ENCODE measurements at regions not wholly inside any gene's neighbourhood (a gene's known extent, or its start where the extent isn't known, plus 50 kb on each side); places are given as distances from the start of the nearest gene placed in this dataset.
A peak's percentile ranks its signal among the peaks of the same experiment; 100 is the strongest.

DNA sequence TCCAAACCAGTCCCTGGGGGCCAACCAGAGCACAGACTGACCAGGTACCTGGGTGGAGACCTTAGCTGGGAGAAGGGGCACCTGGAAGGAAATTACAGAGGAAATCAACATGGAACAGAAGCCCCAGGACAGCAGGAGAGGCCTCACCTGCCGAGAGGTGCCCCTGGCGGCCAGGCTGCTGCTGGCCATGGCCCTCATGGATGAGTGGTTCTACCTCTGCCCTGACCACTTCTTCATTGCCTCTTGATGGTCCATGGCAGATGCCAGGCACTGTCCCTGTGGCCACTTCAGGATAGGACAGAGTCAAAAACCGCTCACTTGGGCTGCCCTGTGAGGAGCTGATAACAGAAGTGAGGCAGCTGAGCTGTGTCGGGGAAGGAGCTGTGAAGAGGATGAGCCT is 73.1 kb upstream of the GNG2 start:
- no peak overlapping the region for H2AFZ ChIP-seq (ENCODE audit: insufficient read depth, low read depth, low read length, poor library complexity, severe bottlenecking)
- H3K27ac Mint-ChIP-seq, result peak overlapping the region in 3 of 7 donors; percentile 28 to 62 (median 50)
- TF ChIP-seq, protein P1, sequence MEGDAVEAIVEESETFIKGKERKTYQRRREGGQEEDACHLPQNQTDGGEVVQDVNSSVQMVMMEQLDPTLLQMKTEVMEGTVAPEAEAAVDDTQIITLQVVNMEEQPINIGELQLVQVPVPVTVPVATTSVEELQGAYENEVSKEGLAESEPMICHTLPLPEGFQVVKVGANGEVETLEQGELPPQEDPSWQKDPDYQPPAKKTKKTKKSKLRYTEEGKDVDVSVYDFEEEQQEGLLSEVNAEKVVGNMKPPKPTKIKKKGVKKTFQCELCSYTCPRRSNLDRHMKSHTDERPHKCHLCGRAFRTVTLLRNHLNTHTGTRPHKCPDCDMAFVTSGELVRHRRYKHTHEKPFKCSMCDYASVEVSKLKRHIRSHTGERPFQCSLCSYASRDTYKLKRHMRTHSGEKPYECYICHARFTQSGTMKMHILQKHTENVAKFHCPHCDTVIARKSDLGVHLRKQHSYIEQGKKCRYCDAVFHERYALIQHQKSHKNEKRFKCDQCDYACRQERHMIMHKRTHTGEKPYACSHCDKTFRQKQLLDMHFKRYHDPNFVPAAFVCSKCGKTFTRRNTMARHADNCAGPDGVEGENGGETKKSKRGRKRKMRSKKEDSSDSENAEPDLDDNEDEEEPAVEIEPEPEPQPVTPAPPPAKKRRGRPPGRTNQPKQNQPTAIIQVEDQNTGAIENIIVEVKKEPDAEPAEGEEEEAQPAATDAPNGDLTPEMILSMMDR (IDR thresholded peaks at IDR 0.05), result no peak
- no peak overlapping the region for H3K4me3 Mint-ChIP-seq
- H3K9me3 ChIP-seq (replicated peaks in 1 of 2; ENCODE audit: control insufficient read depth in 1 of 2, insufficient read depth in 1 of 2, low read length in 2 of 2), result peaks cover 20 to 23% of the 10 kb centered on the region in 2 donors
- intact Hi-C loops (cut with micrococcal nuclease), result loop anchor here (5.0 to 10.0 kb wide), 3 partner anchors 60 to 187 kb away; no protein-coding TSS in a partner anchor
- H3K36me3 Mint-ChIP-seq, result peaks cover 0 to 14% of the 10 kb centered on the region in 2 donors
- H3K79me2 ChIP-seq (ENCODE audit: insufficient read depth, low read length), result no peaks in the 10 kb centered on the region
- DNase-seq, result no peak
- peaks cover 32% of the 10 kb centered on the region for H3K4me1 Mint-ChIP-seq
- H3K9me3 Mint-ChIP-seq, result peaks cover 19 to 33% (median 27%) of the 10 kb centered on the region in 7 donors
- H3K27ac ChIP-seq (ENCODE audit: low read depth in 1 of 2, low read length in 2 of 2), result no peak overlapping the region
- no peaks in the 10 kb centered on the region for H4K20me1 ChIP-seq (ENCODE audit: insufficient read depth, low read length)
- WGBS (ENCODE audit: insufficient coverage), result 100% methylated on average over 4 of the region's 4 CpGs
- no peak overlapping the region for H3K4me3 ChIP-seq (replicated peaks in 1 of 3; ENCODE audit: low read depth in 2 of 3, low read length in 3 of 3)
- no peaks in the 10 kb centered on the region for H3K27me3 ChIP-seq (ENCODE audit: control insufficient read depth in 2 of 2, insufficient read depth in 2 of 2, low read length in 2 of 2)
- no peak overlapping the region for H3K4me2 ChIP-seq (replicated peaks; ENCODE audit: extremely low read depth, low read length, poor library complexity, severe bottlenecking)
- H3K9ac ChIP-seq (ENCODE audit: insufficient read depth, low read length, poor library complexity, severe bottlenecking), result no peak overlapping the region
- H3K27me3 Mint-ChIP-seq (ENCODE audit: low read depth in 3 of 3), result peaks cover 2 to 15% (median 6%) of the 10 kb centered on the region in 3 donors
- H3K36me3 ChIP-seq (replicated peaks in 1 of 2; ENCODE audit: control insufficient read depth in 1 of 2, insufficient read depth in 2 of 2, low read length in 2 of 2), result no peaks in the 10 kb centered on the region
- H3K4me1 ChIP-seq (ENCODE audit: control insufficient read depth in 1 of 2, insufficient read depth in 2 of 2, low read length in 2 of 2), result peaks cover 24 to 40% of the 10 kb centered on the region in 2 donors

DNA sequence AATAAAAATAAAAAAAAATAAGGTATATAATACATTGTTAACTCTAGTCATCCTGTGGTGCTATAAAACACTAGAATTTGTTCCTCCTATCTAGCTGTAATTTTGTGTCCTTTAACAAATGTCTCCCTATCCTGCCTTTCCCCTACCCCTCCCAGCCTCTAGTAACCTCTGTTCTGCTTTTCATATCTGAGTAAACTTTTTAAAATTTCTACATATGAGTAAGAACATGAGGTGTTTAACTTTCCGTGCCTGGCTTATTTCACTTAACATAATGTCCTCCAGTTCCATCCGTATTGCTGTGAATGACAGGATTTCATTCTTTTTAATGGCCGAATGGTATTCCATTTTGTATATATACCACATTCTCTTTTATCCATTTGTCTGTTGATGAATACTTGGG is 71.3 kb upstream of the GNG2 start:
- TF ChIP-seq, protein P1 (IDR thresholded peaks at IDR 0.05), result no peak
- Histone ChIP-seq H3K9ac (ENCODE audit: insufficient read depth, low read length, poor library complexity, severe bottlenecking) (no peak overlapping the region), H3K4me2 (replicated peaks; ENCODE audit: extremely low read depth, low read length, poor library complexity, severe bottlenecking) (peak overlapping the region; percentile 52), H3K79me2 (ENCODE audit: insufficient read depth, low read length) (no peaks in the 10 kb centered on the region), H4K20me1 (ENCODE audit: insufficient read depth, low read length) (no peaks in the 10 kb centered on the region), H3K4me1 (ENCODE audit: control insufficient read depth in 1 of 2, insufficient read depth in 2 of 2, low read length in 2 of 2) (peaks cover 17 to 30% of the 10 kb centered on the region in 2 donors), H3K27me3 (ENCODE audit: control insufficient read depth in 2 of 2, insufficient read depth in 2 of 2, low read length in 2 of 2) (no peaks in the 10 kb centered on the region), H3K27ac (ENCODE audit: low read depth in 1 of 2, low read length in 2 of 2) (peak overlapping the region; percentile 30 to 89), H3K4me3 (replicated peaks in 1 of 3; ENCODE audit: low read depth in 2 of 3, low read length in 3 of 3) (peak overlapping the region in 1 of 3 experiments; percentile 15), H3K9me3 (replicated peaks in 1 of 2; ENCODE audit: control insufficient read depth in 1 of 2, insufficient read depth in 1 of 2, low read length in 2 of 2) (peaks cover 20 to 23% of the 10 kb centered on the region in 2 donors), H2AFZ (ENCODE audit: insufficient read depth, low read depth, low read length, poor library complexity, severe bottlenecking) (no peak overlapping the region), H3K36me3 (replicated peaks in 1 of 2; ENCODE audit: control insufficient read depth in 1 of 2, insufficient read depth in 2 of 2, low read length in 2 of 2) (no peaks in the 10 kb centered on the region)
- Mint-ChIP-seq H3K4me1 (peaks cover 23% of the 10 kb centered on the region), H3K27ac (peak overlapping the region; percentile 86 to 92 (median 92)), H3K4me3 (peak overlapping the region in 1 of 2 donors; percentile 56), H3K9me3 (peaks cover 19 to 33% (median 28%) of the 10 kb centered on the region in 7 donors), H3K27me3 (ENCODE audit: low read depth in 3 of 3) (peaks cover 2 to 18% (median 6%) of the 10 kb centered on the region in 3 donors), H3K36me3 (peaks cover 0 to 14% of the 10 kb centered on the region in 2 donors)
- peak; percentile 21 to 68 (median 41) for DNase-seq
- intact Hi-C loops (cut with micrococcal nuclease), result loop anchor here (5.0 to 10.0 kb wide), 3 partner anchors 58 to 186 kb away; no protein-coding TSS in a partner anchor
- no CpG with 5 or more reads among the region's 3 CpGs for WGBS (ENCODE audit: insufficient coverage)
